VCaP (cell line): ENCODE measurements at regions not wholly inside any gene's neighbourhood (a gene's known extent, or its start where the extent isn't known, plus 50 kb on each side); places are given as distances from the start of the nearest gene placed in this dataset.
"Not testable (repeated sequence)": the region's sequence is repeated elsewhere in the genome, so short reads cannot be mapped to it uniquely, and the experiment has no call there.

Source experiments
- H3K27ac ChIP-seq: fragments of 450-650 bp; 2 replicates; pipeline ENCODE4 v1.5.1; 2017
- TF ChIP-seq, protein P1 (sequence below): fragments of 450-650 bp; conservative IDR thresholded peaks from 2 replicates; pipeline ENCODE4 v1.5.1; 2017; ENCODE audit warnings: mild to moderate bottlenecking, moderate library complexity

- no peak overlapping the region for H3K27ac ChIP-seq
- TF ChIP-seq, protein P1, sequence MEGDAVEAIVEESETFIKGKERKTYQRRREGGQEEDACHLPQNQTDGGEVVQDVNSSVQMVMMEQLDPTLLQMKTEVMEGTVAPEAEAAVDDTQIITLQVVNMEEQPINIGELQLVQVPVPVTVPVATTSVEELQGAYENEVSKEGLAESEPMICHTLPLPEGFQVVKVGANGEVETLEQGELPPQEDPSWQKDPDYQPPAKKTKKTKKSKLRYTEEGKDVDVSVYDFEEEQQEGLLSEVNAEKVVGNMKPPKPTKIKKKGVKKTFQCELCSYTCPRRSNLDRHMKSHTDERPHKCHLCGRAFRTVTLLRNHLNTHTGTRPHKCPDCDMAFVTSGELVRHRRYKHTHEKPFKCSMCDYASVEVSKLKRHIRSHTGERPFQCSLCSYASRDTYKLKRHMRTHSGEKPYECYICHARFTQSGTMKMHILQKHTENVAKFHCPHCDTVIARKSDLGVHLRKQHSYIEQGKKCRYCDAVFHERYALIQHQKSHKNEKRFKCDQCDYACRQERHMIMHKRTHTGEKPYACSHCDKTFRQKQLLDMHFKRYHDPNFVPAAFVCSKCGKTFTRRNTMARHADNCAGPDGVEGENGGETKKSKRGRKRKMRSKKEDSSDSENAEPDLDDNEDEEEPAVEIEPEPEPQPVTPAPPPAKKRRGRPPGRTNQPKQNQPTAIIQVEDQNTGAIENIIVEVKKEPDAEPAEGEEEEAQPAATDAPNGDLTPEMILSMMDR, result no peak
These were observed 83.7 kb downstream of the RIN2 start for GRCh38 chr20:19841740-19842139.

- H3K27ac ChIP-seq, result not testable (repeated sequence)
These were observed 86.8 kb downstream of the RIN2 start for GRCh38 chr20:19844850-19845249.

DNA sequence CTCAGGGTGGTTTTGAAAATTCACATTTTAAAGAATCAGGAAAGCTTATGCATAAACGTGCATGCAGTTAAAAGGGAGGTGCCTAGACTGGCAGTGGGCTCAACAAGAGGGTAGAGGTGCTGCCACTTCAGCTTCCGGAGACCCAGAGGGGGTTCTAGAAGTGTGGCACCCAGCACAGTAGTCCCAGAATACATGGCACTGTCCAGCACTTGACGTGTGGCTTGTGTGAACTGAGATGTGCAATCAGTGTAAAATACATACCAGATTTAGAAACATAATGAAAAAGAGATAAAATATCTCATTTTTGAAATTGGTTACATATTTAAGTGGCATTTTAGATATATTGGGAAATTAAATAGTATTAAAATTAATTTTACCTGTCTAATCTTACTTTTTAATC lies 89.3 kb downstream of the RIN2 start:
- TF ChIP-seq, protein P1, result no peak
- H3K27ac ChIP-seq, result no peak overlapping the region

GRCh38 chr20:19849341-19850197 lies 91.5 kb downstream of the RIN2 start:
- no peak overlapping the region for H3K27ac ChIP-seq
- TF ChIP-seq, protein P1, result no peak

DNA sequence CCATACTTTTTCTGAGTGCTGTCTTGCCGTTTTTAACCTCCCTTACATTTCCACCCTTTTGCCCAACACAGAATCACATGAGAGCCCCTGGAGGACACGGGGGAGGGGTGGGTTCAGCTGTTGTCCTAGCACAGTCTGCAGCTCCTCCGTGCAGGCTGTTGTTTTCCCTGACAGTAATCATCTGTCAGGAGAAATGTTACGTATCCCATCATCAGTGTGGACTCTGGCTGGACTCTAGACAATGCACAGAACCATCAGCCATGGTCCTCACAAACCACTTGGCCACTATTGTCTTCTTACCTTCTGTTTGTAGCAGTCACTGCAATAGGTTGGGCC lies 92.1 kb downstream of the RIN2 start:
- TF ChIP-seq, protein P1, result no peak
- no peak overlapping the region for H3K27ac ChIP-seq

DNA sequence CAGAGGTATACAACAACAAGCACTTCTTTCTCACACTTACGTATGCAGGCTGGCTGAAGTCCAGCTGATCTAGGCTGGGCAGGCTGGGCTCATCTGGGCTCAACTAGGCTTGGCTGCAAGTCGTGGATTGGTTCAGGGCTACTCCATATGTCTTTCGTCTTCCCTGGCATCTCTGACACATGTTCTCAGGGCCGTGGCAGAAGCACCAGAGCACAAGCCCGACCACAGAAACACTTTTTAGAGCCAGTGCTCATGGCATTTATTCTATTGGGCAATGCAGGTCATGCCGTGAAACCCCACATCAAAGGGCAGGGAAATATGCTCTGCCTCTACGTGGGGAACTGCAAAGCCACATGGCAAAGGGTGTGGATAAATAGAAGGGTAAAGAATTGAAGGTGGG lies 93.8 kb downstream of the RIN2 start:
- no peak overlapping the region for H3K27ac ChIP-seq
- TF ChIP-seq, protein P1, result no peak

DNA sequence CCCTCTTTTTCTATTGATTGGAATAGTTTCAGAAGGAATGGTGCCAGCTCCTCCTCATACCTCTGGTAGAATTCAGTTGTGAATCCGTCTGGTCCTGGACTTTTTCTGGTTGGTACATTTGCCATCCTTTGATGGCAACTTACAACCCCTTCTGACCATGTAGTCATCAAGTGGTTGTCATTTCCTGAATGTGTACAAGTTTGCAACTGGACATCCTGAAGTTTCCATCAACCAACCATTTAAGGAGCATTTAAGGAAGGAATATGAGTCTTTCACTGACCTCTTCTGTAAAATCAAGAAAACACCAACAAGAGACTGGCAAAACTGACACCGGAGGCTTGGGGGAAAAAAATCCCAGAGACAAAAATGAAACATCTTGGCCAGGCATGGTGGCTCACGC lies 97.4 kb downstream of the RIN2 start:
- TF ChIP-seq, protein P1, result no peak
- H3K27ac ChIP-seq, result no peak overlapping the region
